ENCODE measurements at regions not wholly inside any gene's neighbourhood (a gene's known extent, or its start where the extent isn't known, plus 50 kb on each side); places are given as distances from the start of the nearest gene placed in this dataset.

DNA sequence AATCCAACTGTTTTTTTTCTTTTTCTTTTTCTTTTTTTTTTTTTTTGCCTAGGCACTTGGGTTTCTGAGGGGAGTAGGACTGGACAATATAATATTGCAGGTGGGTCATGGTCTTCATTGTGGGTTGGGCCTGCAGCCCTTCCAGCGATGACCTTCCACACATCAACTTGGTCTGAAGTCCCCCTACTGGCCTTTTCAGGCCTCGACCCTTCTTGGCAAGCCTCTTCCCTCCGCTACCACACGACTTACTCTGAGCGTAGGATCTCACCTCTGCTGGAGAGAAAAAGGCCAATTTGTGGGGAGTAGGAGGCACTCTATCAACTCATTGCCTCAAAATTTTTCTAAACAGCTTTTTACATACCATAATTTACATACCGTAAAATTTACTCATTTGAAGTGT, 51.1 kb upstream of the GRIK3 start:
- no peak for DNase-seq (ENCODE audit: low spot score in 2 of 2)
- FAIRE-seq: no peak

DNA sequence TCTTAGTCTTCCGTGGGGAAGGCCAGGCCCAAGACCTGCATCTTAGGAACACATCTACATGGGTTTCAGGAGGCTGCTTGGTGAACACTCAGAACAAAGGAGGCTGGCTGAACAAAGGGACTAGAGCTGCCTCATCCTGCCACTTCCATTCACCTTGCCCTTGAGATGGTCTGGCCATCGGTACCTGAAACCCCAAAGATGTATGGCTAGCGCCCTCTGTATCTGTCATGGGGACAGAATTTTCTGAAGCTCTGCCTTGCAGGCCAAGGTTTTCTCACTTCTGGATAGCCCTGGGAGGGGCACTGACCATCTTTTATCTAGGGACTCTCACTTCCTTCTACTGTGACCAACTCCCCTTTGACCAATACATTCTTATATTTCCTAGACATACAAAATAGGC, 55.4 kb upstream of the GRIK3 start:
- no peak for FAIRE-seq

DNA sequence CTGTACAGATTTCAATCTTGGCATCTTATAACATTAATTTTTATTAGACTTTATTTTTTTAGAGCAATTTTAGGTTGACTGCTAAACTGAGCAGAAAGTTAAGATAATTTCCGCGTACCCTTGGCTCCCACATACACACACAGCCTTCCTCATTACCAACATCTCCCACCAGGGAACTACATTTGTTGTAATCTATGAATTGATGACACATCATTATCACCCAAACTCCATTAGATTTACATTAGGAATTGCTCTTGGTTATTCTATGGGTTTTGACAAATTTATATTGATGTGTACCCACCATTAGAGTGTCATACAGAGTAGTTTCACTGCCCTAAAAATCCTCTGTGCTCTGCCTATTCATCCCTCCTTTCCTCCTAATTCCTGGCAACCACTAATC, 56.4 kb upstream of the GRIK3 start:
- FAIRE-seq (no peak), DNase-seq (ENCODE audit: low spot score in 2 of 2) (no peak)

More for the DNA sequence above, 55.4 kb upstream of the GRIK3 start:
- DNase-seq (ENCODE audit: low spot score in 2 of 2): no peak

DNA sequence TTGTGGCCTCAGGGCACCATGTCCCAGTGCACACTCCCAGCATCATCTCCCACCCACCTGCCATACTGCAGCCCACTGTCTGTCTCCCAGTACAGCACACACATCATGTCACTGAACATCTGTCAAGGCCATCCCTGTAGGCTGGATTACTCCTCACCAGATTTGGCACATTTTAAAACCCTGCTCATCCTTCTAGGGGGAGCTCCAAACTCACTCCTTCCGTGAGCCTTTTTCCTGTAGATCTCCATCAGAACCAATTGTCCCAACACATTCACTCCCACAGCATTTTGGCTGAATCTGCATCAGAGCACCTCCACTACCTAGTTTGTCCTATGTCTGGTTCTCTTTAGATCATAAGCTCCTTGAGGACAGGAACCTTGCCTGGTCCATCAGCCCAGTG, 58.6 kb upstream of the GRIK3 start:
- DNase-seq (ENCODE audit: low spot score in 2 of 2) (no peak), FAIRE-seq (no peak)

DNA sequence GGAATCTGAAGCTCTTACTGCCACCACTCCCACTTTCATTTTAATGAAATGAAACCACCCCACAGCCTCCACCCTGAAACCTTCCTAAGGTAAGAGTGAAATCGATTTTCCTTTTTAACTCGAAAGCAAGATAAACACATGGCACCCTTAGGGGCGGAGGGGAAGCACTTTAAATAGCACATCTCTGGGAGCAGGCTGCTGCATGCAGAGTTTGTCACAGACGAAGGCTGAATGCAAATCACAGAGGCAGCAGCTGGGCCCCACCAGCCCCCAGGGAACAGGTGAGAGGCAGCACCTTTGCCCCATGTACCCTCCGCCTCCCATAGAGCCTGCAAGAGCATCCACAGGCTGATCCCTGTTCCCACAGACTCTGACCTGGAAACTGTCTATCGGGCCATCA, 60.0 kb upstream of the GRIK3 start:
- DNase-seq (ENCODE audit: low spot score in 2 of 2) (no peak), FAIRE-seq (no peak)

DNA sequence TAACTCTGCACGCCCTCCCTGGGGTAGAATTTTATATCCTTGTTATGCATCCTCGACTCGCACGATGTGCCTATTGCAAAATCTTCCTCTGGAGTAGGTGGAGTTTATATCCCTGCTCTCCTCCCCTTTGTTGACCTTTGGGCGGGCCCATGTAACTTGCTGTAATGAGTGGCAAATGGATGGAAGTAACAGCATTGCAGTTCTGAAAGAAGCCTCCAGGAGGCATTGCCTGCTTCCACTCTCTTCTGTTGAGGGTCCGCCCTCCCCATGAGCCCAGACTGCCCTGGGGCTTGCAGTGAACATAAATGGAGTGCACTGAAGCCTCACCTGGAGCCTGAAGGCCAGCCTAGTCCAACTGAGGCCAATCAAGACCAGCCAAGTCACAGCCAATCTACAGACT, 62.2 kb upstream of the GRIK3 start:
- no peak for DNase-seq (ENCODE audit: low spot score in 2 of 2)
- FAIRE-seq: no peak

DNA sequence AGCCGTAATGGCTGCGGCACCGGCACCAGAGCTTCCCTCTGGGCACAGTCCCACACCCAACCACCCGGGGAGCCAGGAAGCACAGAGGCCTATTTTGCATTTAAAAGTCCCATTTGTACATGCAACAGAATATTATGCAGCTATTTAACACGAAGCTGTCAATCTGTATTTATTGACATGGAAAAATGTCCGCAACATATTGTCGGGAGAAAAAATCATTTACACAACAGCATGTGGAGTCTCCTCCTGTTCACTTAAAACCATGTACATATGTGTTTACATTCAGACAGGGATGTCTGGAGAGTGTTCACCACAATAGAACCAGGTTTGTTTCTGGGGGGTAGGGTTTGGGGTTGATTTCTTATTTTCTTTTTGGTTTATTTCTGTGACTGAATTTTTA, 63.4 kb upstream of the GRIK3 start:
- FAIRE-seq (no peak), DNase-seq (ENCODE audit: low spot score in 2 of 2) (no peak)

DNA sequence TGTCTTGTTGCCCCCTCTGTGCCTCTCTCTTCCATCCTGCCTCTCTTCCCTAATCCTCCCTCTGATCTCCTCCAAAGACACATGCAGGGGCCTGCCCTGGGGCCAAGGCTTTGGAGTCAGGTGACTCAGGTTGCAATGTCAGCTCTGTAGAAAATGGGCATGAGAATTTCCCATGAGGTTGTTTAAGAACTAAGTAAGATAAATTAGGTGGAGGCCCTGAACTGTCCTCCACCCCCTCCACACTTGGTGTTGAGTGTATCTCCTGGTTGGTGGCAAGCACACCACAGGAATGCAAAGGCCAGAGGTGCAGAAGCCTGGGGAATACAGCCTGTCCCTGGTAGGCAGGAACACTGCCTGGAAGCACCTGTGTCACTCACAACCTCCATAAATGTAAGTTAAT, 63.9 kb upstream of the GRIK3 start:
- DNase-seq (ENCODE audit: low spot score in 2 of 2) (no peak), FAIRE-seq (no peak)

DNA sequence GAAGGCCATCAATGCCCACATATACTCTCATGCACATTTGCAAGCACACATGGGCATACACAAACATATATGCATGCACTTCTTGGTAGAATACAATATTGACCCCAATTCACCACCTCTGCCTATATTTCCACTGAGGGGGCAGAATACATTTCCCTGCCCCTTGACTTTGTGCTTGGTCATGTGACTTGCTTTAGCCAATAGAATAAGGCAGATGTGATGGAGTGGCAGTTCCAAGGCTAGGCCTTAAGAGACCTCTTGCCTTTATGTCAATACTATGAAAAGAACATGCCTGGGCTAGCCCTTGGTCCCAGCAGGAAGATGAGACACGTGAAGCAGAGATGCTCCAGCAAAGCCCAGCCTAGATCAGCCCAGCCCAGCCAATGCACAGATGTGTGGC, 66.0 kb upstream of the GRIK3 start:
- FAIRE-seq (no peak), DNase-seq (ENCODE audit: low spot score in 2 of 2) (no peak)

DNA sequence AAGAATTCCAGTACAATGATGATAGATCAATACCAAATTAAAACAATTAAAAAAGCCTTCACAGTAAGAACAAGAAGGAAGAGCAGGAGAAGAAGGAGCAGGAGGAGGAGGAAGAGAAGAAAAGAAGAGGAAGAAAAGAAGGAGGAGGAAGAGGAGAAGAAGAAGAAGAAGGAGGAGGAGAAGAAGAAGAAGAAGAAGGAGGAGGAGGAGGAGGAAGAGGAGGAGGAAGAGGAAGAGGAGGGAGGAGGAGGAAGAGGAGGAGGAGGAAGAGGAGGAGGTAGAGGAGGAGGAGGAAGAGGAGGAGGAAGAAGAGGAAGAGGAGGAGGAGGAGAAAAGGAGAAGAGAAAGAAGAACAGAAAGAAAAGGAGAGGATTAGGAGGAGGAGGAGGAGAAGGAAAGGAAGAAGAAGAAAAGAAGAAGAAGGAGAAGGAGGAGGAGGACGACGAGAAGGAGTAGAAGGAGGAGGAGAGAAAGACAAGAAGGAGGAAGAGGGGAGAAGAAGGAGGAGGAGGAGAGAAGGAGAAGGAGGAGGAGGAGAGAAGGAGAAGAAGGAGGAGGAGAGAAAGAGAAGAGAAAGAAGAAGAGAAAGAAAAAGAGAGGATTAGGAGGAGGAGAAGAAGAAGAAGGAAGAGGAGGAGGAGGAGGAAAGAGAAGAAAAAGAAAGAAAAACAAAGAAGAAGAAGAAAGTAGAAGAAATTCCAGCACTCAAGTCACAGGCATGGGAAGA, 68.5 kb upstream of the GRIK3 start:
- FAIRE-seq (no peak), DNase-seq (ENCODE audit: low spot score in 2 of 2) (no peak)

DNA sequence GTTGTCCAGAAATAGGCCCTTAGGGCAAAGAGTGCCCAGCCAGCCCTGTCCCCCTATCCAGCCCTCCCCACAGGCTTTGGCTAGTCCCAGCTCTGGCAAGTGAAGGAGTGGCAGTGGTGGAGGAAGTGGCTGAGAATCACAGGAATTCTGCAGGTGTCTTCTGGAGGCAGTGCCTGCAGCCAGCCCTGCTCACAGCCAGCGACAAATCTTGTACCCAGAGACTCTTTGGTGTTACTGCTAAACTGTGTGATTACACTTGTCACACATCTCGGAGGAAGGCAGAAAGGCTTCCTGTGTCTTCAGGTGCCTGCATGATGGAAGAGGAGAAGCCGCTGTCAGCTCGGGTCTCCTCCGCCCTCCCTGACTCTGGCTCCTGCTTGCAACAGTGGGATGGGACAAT, 71.6 kb upstream of the GRIK3 start:
- FAIRE-seq (no peak), DNase-seq (ENCODE audit: low spot score in 2 of 2) (no peak)

DNA sequence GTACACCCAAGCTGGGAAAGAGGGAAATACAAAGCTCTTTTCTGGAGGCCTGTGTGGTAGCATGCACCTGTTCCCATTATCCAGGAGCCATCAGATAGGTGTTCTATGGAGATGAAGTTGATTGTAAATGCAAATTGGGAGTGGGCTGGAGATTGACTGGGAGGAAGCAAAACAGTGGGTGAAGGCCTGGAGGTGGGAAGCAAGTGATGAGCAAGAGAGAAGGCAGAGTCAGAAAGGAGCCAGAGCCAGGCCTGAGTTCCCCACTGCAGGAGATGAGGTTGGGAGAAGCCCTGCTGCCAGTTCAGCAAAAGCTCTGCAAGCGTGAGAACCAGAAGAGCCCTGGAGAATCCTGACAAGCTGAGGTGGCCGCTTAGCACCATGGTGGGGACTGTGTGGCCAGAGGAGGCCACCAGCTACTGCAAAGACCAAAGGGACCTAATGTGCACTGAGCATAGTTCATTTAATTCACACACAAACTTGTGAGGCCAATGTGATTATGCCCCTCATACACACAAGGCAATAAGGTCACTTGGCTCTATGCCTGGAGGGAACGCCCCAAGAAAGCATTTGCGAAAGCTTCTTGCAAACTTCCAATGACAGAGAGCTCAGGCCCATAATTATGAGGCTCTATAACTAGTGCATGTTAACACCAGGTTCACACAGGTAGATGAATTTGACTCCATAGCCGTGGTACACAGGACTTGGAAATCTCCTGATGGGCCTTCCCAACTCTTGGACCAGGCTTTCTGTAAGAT, 73.0 kb upstream of the GRIK3 start:
- FAIRE-seq (no peak), DNase-seq (ENCODE audit: low spot score in 2 of 2) (no peak)

DNA sequence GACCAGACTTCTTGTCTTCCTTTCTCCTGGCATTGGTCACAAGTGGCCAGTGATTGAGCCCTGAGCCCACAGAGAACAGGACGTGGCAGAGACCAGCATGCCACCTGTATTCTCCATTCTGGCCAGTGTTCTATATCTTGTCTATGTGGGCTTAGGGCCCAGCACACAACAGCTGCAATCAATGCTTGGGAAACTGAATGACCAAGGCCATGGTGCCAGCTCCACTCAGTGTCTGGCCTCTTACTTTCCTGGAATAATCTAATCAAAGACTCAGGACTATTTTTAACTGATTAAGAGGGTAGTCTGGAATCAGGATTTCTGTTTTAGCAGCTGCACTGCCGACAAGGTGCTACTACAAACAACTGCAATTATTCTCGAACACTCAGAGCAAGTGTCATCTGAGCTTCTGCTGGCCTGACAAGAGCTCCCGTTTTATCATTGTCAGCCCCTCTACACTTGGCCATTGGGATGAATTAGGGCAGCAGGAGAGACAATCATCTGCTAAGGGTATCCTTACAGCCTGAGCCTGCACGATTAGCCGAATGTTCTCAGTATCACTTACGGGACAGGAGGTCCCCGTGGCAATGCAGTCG, 74.4 kb upstream of the GRIK3 start:
- DNase-seq (ENCODE audit: low spot score in 2 of 2) (no peak), FAIRE-seq (no peak)

DNA sequence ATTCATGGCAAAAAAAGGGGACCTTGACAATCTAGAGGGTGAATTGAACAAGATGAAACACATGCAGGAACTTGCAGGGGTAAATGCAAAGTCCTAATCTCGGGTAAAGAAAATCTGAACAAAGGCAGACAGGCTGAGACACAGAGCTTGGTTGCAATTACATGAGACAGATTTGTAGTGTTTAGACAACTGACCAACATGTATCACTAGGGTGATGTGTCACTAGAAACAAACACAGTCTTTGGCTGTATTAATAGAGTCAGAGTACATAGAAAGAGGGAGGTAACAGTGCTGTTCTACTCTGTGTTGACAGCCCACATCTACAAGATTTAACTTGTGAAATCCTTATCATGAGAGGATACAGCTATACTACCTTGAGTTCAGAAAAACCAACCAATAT, 78.1 kb upstream of the GRIK3 start:
- DNase-seq (ENCODE audit: low spot score in 2 of 2): no peak
- FAIRE-seq: no peak

DNA sequence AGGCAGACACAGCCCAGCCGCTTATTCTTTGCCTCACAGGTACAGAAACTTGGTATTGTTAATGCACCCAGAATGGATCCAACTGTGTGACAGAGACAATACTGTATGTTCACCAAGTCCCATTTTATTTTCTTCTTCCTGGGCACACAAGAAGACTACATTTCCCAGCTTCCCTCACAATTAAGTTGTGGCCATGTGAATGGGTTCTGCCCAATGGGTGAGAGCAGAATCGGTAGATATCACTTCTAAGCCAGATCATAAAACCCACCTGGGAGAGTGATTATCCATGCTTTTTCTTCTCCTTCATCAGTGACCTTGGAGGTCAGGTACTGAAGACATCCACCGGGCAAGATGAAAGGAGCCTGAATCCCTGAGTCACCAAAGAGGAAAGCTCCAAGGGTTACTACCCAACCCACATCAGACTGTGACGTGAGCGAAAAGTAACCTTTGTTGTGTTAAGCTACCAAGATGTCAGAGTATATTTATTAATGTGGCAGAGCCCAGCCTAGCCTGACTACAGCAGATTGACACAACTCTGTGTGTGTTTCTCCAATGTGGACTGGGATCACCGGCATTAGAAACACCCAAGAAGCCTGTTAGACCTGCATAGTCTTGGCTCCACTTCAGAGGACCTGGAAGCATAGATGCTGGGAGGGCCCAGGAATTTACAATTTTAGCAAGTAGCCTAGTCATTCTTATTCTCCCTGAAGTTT, 79.1 kb upstream of the GRIK3 start:
- FAIRE-seq (no peak), DNase-seq (ENCODE audit: low spot score in 2 of 2) (no peak)

DNA sequence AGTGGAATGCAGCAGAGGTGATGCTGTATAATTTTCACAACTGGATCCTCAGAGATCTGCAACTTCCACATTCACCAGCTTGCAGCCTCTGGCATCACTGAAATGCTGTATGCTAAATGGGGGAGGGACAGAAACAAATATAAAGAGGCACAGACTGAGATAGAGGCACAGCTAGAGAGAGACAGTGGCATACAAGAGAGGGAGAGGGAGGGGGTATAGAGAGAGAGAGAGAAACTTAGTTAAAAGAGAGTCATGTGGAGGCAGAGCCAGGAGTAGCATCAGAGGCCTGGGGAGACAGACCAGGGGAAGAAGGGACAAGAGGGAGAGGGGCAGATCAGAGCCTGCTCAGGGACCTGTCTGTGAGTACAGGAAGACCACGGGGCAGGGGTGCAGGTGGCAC, 84.5 kb upstream of the GRIK3 start:
- FAIRE-seq: no peak
- no peak for DNase-seq (ENCODE audit: low spot score in 2 of 2)

DNA sequence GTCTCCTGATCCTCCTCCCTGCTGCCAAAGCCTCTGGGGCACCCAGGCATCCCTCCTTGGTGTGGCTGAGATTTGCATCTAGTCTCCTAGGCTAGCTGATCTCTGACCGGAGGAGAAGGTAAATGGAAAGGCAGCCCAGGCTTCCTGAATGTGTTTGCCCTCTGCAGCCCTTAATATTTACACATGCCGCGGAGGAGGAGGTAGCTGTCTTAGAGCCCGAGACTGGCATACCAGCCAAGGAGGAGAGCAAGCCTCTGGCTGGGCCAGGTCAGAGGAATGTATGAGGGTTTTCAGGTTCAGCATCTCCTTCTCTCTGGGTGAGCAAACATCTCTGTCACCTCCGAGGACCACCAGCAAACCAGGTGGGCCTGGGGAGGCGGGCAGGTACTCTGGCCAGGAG, 86.0 kb upstream of the GRIK3 start:
- FAIRE-seq (no peak), DNase-seq (ENCODE audit: low spot score in 2 of 2) (no peak)

DNA sequence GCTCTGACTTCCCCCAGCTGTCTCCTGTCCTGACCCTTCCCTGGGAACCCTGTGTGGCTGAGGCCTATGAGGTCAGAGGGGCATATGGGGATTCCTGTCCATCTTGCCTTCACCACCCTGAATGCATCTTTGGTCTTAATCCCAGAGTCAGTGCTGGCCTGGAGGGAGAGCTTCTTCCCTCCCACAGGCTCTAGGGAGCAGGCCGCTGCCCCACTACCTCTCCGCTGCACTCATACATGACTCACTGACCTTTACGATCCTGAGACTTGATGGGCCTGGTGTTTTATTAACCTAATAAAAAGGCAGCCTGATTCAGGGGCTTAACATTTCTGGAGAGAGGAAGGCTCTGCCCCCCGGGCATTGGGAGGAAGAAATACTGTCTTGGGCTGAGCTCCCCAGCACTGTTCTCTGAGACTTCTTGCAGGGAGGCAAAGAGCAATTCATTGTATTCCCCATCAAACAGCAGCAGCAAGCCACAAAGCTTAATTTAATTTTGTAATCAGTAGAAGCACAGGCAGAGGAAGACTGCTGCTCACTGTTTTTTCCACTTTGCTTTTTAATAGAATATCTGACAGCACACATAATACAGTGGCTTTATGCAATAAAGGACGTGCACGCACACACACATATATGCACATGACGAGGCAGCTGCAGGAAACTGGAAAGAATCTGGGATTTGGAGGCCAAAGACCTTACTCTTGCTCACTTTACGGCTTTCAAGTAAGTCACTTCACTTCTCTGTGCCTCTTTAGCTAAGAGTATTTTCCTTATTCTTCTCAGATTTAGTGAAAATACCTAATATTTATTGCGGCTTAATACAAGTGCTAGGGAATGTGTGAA, 89.2 kb upstream of the GRIK3 start:
- DNase-seq (ENCODE audit: low spot score in 2 of 2) (no peak), FAIRE-seq (no peak)

DNA sequence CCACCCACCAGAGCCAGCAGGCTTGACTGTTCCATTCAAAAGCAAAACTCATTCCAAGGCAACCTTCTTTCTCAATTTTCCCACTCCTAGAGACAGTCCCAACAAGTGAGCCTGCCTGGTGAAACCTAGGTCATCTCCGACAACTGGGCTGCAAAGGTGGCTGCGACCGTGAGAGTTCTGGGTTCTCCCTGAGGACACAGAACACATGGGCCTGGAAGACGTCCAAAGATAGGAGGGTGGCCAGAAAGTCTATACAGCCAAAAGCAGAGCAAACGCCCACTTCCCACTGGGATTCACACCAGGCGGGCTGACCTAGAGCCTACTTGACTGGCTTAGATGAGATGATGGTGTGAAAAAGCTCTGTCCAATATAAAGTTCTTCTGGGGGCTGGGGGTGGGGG, 90.2 kb upstream of the GRIK3 start:
- FAIRE-seq (no peak), DNase-seq (ENCODE audit: low spot score in 2 of 2) (no peak)

DNA sequence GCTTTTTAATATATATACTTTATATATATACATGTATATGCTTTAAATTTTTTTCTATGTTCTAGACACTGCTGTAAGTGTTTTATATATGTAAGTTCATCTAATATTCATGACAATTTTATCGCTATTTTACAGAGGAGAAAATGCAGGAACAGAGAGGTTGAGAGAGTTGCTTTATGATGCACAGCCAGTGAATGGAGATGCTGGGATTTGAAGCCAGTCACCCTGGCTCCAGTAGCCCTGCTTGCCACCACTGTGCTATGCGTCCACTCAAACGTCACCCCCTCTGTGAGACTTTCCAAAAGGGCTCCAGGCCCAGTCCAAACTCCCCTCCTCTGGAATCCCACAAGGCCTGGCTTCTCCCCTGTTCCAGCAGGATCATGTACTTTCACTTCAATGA, 91.0 kb upstream of the GRIK3 start:
- DNase-seq (ENCODE audit: low spot score in 2 of 2) (no peak), FAIRE-seq (no peak)

All from frontal cortex (tissue), 3 donors.